Myocyte (in vitro differentiated cells): ENCODE measurements at regions not wholly inside any gene's neighbourhood (a gene's known extent, or its start where the extent isn't known, plus 50 kb on each side); places are given as distances from the start of the nearest gene placed in this dataset.
A peak's percentile ranks its signal among the peaks of the same experiment; 100 is the strongest.

Experiments
- DNase-seq: peaks from one replicate; pipeline ENCODE4 v3.0.0-alpha.2; 2012; ENCODE audit warnings: low read depth

GRCh38 chr4:153852501-153852900, 63.6 kb upstream of the SFRP2 start:
- no peak for DNase-seq

- DNase-seq, result peak; percentile 1
Measured at GRCh38 chr4:153850533-153851280, 61.8 kb upstream of the SFRP2 start.

GRCh38 chr4:153844144-153844543, 55.3 kb upstream of the SFRP2 start:
- no peak for DNase-seq
